CD1c-positive myeloid dendritic cell (primary cell): ENCODE measurements at regions not wholly inside any gene's neighbourhood (a gene's known extent, or its start where the extent isn't known, plus 50 kb on each side); places are given as distances from the start of the nearest gene placed in this dataset.
"Not testable (repeated sequence)": the region's sequence is repeated elsewhere in the genome, so short reads cannot be mapped to it uniquely, and the experiment has no call there.

Source experiments
- DNase-seq: peaks from one replicate; pipeline ENCODE4 v3.0.0-alpha.2; 2016; ENCODE audit errors: extremely low spot score

DNA sequence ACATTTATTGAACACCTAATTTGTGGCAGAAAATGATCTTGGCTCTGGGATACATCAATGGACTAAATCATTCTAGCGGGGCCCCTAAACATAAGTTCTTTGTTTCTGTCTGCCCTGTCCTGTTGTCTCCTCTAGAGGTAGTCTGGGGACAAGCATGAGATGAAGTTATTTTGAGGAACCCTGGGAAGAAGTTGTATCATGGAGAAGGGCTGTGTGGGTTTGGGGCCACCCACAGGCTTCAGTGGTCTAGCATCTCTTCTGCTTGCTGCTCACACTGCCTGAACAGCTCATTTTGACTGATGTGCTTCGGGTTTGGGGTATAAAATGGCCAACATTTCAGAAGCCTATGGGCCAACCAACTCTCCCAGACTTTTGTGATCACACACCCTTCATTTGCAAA lies 50.3 kb upstream of the OSBPL11 start:
- peak; percentile 66 for DNase-seq

DNA sequence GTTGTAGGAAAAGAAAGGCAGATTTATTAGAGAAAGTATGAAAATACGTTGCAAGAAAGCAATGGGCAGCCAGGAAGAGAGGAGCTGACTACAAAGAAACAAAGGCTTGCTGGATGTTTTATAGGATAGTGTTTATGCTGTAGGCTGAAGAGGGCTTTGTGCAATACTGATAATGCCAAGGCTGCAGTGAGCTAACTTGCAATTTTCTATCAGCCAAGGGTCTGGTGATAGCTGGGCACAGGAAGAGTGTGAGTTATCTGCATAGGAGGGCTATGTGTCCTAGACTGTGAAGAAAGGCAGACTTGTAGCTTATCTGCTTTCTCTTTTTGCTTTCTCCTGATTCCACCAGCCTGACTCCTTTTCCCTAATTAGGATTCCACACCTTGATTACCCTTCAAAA lies 51.3 kb upstream of the OSBPL11 start:
- DNase-seq: no peak

GRCh38 chr3:125647318-125648014 lies 52.2 kb upstream of the OSBPL11 start:
- DNase-seq: no peak

- no peak for DNase-seq
These were observed 55.9 kb upstream of the OSBPL11 start for GRCh38 chr3:125651244-125651643.

GRCh38 chr3:125652349-125652748 lies 57.1 kb upstream of the OSBPL11 start:
- no peak for DNase-seq

GRCh38 chr3:125654526-125654925 lies 59.2 kb upstream of the OSBPL11 start:
- DNase-seq: no peak

GRCh38 chr3:125662675-125663074 lies 67.4 kb upstream of the OSBPL11 start:
- DNase-seq: no peak

- no peak for DNase-seq
These were observed 75.1 kb upstream of the OSBPL11 start for GRCh38 chr3:125670352-125670751.

GRCh38 chr3:125670945-125671344 lies 75.6 kb upstream of the OSBPL11 start:
- DNase-seq: no peak

GRCh38 chr3:125671461-125672243 lies 76.4 kb upstream of the OSBPL11 start:
- no peak for DNase-seq

DNA sequence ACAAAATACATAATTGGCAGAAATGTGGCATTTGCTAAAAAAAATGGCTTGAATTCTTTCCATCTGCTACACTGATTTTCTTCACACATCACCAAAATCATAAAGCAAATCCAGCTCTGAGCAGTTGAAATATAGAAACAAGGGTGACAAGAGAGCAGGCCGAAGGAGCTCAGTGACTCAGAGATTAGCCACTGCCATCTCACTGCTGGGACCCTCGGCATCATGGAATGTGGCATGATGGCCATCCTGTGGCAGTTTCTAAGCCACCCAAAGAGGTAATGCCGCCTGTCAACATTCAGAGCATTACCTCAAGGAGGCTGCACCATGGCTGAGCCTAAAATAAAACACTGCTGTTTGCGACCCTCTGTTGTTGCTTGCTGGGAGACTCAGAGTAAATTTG lies 80.5 kb upstream of the OSBPL11 start:
- no peak for DNase-seq

- no peak for DNase-seq
These were observed 84.0 kb upstream of the OSBPL11 start for GRCh38 chr3:125679258-125679657.

- no peak for DNase-seq
These were observed 85.8 kb upstream of the OSBPL11 start for GRCh38 chr3:125681146-125681545.

DNA sequence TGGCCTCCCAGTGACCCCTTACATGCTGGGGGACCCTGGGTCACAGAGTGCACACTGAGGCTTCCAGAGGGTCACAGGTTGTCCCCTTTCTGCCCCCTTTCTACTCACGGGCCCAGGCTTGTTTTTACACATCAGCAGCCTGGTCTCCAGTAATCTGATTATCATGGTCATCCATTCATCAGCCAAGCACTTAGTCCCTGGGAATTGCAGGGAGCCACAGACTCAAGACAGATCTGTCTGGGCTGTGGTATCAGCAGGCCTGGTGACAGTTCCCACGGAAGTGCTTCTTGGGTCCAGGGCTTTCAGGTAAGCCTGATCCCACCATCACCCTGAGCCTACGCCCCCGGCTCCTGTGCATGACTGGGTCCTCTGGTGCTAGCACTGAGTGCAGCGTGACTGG lies 86.6 kb upstream of the OSBPL11 start:
- not testable (repeated sequence) for DNase-seq

GRCh38 chr3:125682610-125683009 lies 87.3 kb upstream of the OSBPL11 start:
- DNase-seq: not testable (repeated sequence)

DNA sequence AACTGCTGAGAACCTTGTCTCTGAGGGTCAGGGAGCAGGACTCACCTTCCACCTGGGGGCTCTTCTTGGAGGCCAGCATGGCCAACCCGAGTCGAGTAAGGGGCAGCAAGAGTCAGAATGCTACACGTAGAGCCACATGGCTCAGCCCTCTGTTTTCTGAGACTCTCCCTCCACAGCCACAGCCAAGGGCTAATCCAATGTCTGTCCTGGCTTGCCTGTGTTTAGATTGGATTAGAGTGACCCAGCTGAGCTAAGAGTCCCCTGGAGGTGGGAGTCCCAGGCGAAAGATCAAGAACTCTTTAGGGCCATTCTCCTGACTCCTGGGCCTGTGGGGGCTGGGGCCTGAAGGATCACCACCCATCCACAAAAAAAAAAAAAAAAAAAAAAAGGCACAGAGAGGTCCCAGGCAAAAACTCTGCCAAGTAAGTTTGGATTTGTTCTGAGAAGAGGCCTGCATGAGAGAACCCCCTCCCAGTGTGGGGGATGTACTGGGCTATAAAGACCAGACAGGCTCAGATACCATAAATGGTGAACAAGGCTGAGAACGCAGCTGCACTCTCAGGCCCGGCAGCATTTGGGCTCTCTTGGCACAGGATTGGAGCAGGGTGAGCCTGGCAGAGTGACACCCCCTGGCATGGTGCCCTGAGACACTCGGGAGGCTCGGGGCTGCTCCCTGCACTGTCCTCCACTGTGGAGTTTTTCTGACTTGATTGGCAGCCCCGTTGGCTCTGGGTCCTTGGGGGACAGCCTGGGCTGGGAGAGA lies 88.0 kb upstream of the OSBPL11 start:
- DNase-seq: no peak

DNA sequence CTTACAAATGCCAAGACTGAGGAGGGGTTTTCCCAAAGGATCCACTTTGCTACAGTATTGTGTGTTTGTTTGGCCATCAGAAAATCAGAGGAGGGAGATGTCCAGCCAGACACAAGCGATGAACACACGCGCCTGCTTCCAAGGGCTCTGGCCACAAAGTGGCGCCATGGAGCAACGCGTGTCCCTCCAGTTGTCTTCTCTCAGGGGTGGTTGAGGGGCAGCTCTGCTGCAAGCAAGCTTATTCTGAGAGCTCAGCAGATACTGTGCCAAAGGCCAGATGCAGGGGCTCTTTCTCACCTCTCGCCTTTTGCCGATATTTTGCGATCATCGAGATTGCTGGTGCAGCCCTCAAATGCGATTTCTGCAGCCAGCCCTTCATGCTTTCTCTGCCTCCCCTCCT lies 88.9 kb upstream of the OSBPL11 start:
- DNase-seq: no peak

- DNase-seq: not testable (repeated sequence)
These were observed 90.4 kb upstream of the OSBPL11 start for GRCh38 chr3:125685741-125686140.

- no peak for DNase-seq
These were observed 97.1 kb upstream of the OSBPL11 start for GRCh38 chr3:125692361-125692760.

DNA sequence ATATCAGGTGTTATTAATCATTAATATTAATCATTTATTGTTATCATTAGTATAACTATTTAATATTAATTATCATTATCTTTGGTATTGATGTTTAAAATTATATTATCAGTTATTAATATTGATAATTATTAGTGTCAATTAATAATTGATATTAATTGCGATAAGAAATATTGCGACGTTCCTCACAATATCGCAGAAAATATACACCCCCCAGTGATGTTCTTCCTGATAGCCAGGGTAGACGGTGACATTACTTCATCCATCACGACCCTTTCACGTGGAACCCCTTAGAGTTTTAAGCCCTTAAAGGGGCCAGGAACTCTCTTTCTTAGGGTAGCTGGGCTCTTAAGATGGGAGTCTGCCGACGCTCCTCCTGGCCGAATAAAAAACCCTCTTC lies 98.6 kb upstream of the OSBPL11 start:
- no peak for DNase-seq

GRCh38 chr3:125694761-125695294 lies 99.5 kb upstream of the OSBPL11 start:
- no peak for DNase-seq

DNA sequence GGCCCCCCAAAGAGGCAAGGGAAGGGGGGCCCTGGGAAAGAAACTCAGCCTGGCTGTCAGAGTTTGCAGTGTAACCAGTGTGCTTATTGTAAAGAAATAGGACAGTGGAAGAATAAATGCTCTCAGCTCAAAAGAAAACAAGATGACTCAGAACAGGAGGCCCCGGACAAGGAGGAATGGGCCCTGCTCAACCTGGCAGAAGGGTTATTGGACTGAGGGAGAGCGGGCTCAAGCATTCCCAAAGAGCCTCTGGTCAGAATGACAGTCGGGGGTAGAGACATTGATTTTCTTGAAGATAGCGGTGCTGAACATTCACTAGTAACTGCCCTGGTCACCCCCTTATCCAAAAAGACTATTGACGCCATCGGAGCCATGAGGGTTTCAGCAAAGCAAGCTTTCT lies 100.4 kb upstream of the OSBPL11 start:
- DNase-seq: no peak
